GM18499 (cell line): ENCODE measurements at regions not wholly inside any gene's neighbourhood (a gene's known extent, or its start where the extent isn't known, plus 50 kb on each side); places are given as distances from the start of the nearest gene placed in this dataset.

ENCODE experiments used
- ATAC-seq: cut with Tn5 transposase; IDR thresholded peaks from one replicate; pipeline ENCODE4 v1.9.1; 2021; ENCODE audit warnings: moderate number of reproducible peaks; ENCODE audit not compliant: insufficient read depth, unreplicated experiment

GRCh38 chr13:108435393-108436149 is 166.1 kb downstream of the TNFSF13B start:
- ATAC-seq: no peak

DNA sequence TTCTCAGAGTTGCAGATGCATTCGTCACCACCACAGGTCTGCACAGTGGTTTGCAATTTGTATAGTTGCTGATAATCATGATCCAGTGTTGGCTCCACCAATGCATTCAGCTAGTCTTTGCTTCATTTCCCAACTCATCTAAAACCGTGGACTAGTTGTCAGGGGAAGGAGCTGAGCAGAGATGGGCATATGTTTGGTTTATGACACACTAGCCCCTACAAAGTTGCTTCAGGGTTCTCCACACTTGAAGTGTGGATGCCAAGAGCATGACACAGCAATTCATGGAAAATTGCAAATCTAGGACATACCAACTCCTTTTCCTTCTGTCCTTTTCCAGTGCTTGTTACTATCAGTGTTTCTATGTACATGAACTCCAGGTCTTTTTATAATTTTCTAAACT is 168.0 kb downstream of the TNFSF13B start:
- no peak for ATAC-seq

DNA sequence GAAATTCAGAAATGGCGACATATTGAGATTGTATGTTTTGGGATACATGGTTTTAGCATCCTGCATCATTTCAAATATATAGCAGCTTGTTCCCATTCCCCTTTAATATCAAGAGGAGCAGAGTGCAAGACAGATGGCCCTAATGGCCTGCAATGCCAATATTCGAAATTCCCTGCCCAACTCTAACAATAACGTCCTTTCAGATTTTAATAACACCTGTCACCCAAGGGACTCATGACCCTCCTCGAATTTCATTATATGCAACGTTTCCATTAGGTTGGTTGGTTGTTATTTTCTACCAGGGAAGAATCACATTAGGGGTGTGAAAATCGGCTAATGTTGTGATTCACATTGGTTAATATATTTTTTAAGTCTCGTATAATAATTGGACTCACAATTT is 170.0 kb downstream of the TNFSF13B start:
- no peak for ATAC-seq

DNA sequence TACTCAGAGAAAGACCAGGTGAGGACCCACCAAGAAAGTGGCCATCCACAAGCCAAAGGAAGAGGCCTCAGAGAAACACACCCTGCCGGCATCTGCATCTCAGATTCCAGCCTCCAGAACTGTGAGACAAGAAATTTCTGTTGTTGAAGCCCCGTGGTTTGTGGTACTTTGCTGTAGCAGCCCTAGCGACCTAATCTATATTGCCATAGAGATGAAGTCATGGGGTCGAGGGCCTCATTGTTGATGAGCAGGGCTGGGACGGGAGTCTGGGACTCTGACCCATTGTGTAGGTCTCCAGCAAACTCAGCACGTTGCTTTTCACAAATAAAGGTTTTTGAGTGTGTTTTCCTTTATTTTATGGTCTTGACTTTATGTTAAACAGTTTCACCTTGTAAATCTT is 174.9 kb downstream of the TNFSF13B start:
- no peak for ATAC-seq

DNA sequence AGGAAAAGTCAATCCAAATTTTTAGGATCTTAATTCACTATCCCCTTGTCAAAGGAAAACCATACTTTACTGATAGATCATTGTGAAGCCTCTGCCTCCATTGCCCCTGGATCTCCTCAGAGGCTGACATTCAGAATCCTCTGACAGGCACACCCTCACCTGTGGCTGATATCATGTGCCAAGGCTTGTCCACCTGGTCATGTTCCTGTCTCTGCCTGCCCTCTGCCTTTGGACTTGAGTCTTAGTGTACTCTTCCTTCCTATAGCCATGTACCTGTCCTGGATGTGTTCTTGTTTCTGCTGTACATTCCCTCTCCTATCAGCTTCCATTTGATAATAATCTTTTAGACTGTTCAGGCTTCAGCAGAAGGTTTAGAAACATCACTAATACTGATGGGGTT is 179.4 kb downstream of the TNFSF13B start:
- ATAC-seq: no peak

GRCh38 chr13:108451121-108451520 is 178.3 kb upstream of the MYO16 start:
- no peak for ATAC-seq

- no peak for ATAC-seq
Observed at GRCh38 chr13:108455320-108455719, 174.1 kb upstream of the MYO16 start.

- no peak for ATAC-seq
Observed at GRCh38 chr13:108460043-108460442, 169.4 kb upstream of the MYO16 start.

DNA sequence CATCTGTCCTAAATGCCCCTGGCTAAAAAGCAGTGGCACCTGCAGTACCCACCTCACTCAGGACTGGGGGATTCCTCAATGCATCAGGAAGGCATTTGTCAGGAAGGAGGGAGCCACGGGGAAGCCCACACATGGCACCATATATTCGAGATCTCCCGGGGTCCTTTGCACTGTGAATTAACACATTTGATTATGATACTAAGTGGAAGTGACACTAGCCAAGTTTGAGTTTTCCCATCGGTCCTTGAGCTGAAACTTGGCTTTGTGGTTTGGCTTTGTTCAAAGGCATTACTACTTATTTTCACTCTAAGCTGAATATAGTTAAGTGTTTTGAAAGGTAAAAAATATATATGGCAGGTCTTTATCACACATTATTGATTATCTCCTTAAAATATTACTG is 168.7 kb upstream of the MYO16 start:
- ATAC-seq: no peak

GRCh38 chr13:108463340-108463739 is 166.1 kb upstream of the MYO16 start:
- no peak for ATAC-seq

DNA sequence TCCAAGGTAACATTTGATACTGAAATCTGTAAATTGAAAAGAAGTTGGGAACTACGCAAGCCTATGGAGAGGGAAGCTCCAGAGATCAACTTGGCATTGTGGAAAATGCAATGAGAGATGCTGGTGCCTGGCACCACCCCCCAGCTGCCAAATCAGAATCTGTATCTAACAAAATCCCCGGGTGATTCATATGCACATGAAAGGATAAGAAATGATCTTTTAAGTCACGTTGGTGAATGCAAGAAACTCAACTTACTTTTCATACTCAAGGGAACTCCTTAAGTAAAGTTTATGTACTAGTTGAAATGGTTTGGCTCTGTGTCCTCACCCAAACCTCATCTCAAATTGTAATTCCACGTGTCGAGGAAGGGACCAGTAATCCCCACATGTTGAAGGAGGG is 158.5 kb upstream of the MYO16 start:
- ATAC-seq: no peak

GRCh38 chr13:108475181-108475580 is 154.2 kb upstream of the MYO16 start:
- no peak for ATAC-seq

DNA sequence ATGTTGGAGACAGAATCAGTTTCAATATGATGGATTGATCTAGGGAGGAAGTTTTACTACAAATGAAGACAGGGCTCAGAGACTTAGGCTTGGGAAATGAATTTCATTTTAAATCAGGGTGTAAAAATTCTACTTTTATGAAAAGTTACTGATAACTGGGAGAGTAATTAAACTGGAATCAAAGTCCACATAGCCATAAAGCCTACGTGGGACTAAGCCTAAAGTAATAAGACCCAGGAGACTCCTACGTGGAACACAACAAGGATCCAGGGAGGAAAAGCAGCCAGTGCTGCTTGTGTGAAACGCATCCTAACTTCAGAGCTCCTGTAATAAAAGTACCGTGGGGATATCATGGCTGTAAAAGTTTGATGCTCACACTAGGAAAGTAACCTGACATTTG is 152.0 kb upstream of the MYO16 start:
- ATAC-seq: no peak

DNA sequence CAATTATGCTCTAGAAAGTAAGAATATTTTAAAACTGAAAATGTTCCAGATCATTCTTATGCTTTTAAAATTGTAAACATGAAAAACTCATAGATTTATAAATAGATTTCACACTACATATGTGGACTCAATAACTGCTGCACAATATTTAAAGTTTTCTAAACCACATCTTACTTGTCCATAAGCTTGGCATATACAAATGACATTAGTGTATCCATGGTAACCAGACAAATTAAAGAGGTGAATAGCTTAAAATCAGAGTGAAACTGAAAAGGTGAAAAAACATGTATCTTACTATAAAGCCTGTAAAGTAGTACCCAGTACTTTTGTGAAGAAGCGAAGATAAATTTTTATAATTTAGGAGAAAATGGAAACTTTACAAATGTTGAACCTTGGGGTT is 151.2 kb upstream of the MYO16 start:
- no peak for ATAC-seq

DNA sequence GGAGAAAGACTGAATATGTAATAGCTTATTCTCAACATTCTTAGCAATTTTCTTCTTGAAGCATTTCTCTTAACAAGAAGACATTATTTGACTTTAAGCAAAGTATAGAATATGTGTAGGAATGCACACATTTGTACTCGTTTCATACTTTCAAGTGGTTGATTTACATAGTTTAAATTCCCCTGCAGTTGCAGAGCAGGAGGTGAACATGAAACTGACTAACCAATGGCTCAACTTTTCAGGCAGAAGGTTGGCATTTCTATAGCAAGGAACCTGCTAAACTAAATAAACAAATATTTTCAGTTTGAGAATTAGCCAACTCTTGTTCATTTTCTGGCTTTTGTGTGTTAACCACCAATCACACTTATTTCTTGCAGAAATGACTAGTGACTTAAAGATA is 145.4 kb upstream of the MYO16 start:
- ATAC-seq: no peak

DNA sequence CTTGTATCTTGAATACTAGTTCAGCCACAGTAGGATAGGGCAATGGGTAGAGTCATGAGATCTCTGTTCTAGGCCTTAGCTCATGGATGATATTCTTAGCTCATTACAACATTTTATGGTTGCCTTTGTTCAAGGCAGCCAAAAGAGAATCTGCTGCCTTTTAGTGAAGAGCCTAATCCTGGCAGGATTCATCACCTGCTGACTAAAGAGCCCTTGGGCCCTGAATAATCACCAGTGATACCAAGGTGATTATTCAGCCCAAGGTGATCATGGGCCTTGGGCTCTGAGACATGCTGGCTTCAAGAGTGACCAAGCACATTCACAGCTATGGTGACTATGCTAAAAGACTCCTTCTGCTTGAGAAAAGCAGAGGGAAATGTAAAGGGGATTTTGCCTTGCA is 143.3 kb upstream of the MYO16 start:
- no peak for ATAC-seq

DNA sequence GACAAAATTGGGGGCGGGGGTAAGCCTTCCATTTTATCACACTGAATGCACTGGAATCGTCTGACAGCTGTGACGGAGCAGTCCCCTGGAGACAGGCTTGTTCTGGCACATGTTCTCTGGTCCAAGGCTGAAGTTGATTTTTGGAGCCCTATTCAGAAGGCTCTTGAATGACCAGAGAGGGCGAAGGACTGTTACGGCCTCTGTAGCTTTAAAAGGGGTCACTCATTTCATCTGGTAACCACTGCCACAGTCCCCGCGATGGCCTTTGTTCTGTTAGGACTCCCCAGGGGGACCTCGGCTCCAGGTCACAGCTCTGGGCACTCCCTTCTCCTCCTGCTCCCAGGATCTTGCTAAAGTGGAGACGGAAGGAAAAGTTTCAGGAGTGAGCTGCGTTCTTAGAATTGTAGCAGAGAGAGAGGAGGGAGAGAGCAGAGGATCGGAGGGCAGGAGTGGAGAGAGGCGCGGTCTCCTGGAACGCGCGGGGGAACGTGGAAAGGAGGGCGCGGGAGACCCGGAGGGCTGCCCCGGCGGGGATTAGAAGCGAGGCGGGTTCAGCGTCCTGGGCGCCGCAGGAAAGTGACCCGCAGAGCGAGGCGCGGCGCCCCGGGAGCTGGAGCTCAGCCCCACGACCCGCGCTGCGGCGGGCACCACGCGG is 134.3 kb upstream of the MYO16 start:
- ATAC-seq: no peak

DNA sequence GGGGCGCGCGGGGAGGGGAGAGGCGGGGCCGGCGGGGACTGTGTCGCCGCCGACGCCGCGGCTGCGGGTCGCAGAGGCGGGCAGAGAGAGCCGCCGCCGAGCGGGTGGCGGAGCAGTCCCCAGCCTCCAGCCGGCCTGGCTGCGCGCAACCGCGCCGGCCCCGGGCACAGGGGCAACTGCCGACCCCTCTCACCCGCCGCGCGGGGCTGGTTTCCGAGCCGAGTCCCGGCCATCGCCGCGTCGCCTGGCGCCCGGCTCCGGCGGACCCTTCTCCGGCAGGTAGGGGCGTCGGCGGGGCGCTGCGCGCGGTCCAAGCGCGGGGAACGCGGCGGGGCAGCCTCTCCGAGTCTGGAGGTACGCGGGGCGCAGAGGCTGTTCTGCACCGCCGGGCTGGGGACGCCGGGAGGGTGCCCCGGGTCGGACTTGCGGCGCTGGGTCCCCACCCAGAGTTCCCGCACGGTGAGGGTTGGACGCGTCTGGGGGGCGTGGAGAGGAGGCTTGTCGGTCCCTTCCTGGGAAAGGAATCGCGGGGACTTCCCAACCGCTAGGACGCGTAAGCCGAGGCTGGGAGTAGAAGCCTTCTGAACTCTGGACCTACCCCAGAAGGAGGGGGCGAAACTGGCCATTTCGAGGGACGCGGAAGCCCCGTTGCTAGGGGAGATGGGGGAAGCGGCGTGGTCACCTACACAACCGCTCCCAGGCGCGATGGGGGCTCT is 133.6 kb upstream of the MYO16 start:
- ATAC-seq: no peak

DNA sequence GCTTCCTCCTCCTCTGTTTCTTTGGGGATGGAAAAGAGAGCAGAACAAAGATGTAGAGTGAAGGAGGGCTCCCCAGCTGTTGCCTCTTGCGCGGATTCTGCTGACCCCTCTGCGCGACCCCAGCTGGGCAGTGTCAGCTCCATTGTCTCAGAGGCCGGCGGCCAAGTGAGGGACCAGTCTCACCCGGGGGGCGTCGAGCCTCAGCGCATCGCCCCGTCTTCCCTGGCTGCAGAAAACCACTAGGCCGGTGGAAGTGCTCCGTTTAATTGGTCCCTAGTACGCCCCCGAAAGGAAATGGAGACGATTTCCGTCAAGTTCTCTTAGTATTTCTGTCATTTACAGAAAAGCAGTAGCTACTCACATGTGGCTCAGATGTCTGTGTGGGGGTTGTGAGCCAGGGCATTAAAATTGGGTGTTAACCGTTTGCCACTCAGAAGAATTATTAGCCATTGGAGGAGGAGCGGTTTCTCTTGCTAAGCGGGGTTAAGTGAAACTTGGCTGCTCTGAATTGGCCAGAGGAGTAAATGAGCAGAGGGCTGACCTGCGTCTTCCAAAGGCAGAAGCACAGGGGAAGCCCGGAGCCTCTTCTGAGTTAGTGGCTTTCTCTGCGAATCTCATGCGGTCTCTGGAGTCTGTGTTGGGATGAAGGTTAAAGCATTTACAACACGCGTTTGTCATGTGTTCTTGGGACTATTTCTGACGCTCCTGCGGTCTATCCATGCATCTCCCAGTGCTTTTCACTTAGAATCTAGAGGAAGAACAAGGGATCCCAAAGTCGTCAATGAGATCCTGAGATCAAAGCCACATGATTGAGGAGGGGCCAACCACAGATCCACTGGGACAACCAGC is 132.8 kb upstream of the MYO16 start:
- ATAC-seq: no peak

DNA sequence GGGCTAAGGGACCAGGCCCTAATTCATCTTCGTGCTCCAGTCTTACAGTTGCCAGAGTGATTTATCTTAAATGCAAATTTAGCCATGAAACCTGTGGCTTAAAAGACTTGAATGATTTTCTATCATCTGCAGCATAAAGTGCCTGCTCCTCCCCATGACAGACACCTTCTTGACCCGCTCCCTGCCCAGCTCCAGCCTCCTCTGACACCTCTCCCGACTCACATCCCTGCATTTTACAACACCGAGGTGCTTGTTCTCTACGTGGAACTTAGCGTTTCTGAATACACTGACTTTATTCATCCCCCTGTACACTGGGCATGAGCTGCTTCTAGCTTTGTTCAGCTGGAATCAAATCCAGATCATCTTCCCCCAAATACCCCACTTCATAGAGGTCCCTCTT is 128.7 kb upstream of the MYO16 start:
- ATAC-seq: no peak

- ATAC-seq: no peak
Observed at GRCh38 chr13:108508263-108508662, 121.1 kb upstream of the MYO16 start.
